ENCODE measurements at regions not wholly inside any gene's neighbourhood (a gene's known extent, or its start where the extent isn't known, plus 50 kb on each side); places are given as distances from the start of the nearest gene placed in this dataset.

DNA sequence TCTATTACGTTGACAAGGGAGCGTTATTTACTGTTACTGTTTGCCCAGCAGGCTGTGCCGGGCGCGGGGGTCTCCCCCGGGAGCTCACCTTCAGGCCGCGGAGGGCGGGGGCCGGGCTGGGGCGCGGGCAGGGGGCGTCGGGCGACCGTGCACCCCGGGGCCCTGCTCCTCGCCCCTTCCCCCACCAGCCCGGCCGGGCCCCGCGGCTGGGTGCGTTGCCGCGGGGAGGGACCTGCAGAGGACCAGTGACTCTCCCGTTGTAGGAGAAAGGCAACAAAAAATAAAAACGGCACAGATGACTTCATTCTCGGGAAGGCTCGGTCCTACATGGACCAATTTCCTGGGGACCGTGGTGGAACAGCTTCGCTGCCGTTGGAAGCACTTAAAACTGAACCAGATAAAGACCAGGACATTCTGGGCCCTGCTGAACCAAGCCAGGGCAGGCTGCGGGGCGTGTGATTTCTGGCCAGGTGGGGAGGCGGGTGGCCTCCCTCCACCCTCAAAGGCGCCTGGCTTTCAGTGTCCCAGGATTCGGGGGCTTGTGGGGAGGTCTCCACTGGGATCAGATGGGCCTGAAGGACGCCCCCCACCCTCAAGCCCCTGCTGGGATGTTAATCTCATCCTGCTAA lies 57.4 kb downstream of the IGLL1 start:
- DNase-seq (ENCODE audit: low spot score) = peak; percentile 43

GRCh38 chr22:23521441-23522113 lies 58.5 kb downstream of the IGLL1 start:
- peak; percentile 96 for DNase-seq (ENCODE audit: low spot score)

GRCh38 chr22:23520863-23521440 lies 59.1 kb downstream of the IGLL1 start:
- peak; percentile 64 for DNase-seq (ENCODE audit: low spot score)

- no peak for DNase-seq (ENCODE audit: low spot score)
Observed at GRCh38 chr22:23519442-23520157, 60.5 kb downstream of the IGLL1 start.

GRCh38 chr22:23518376-23519187 lies 61.5 kb downstream of the IGLL1 start:
- DNase-seq (ENCODE audit: low spot score) = no peak

DNA sequence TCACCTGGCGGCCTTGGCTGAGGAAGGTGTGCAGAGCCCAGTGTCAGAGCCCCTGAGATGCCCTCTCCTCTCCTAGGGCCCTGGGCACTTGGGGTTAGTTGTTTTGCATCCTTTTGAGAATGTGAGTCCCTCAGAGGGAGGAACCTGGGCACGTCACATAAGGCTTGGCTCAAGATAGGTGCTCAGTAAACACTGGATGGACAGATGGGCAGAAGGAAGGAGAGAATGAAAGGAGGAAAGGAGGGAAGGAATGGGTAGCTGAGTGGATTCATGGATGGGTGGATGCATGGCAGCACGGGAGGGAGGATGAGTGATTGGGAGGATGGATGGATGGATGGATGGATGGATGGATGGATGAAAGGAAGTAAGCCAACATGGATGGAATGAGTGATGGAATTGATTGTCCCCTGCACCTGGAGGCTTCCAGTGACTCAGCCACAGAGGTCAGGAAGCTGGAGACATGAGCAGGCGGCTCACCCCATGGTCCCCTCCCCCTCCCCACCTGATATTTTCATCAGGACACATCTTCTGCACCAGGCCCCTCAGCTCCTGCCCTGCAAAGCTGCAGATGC lies 62.2 kb downstream of the IGLL1 start:
- no peak for DNase-seq (ENCODE audit: low spot score)

GRCh38 chr22:23516304-23516703 lies 63.8 kb downstream of the IGLL1 start:
- no peak for DNase-seq (ENCODE audit: low spot score)

DNA sequence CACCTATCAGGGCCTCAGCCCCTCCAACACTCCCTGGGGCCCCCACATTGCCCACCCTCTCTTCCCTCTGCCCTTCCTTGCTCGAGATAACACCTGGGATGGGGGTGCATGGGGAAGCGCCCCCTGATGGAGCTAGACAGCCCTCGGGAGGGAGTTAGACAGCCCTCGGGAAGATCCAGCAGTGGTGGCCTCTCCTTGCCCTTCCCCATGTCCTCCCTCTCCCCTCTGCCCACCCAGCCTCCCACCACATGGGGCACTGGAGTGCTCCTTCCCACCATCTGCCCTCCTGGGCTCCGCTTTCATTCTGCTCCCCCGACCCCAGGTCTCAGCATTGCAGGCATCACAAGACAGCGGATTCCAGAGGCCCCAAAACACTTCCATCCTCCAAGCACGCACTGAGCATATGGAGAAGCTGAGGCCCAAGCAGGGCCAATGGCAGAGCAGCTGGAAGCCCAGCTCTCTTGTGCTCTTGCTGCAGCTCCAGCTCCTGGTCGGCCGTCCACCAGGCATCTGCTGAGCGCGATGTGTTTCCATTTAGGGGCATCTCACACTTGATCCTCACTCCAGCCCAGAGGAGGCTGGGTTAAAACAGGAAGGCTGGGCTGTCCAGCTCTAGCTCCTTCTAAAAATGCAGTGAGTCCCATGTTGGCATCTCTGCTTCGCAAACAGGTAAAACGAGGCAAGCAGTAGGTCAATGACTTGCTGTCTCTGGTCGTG lies 65.6 kb downstream of the IGLL1 start:
- DNase-seq (ENCODE audit: low spot score) = no peak

- no peak for DNase-seq (ENCODE audit: low spot score)
Observed at GRCh38 chr22:23513705-23514104, 66.4 kb downstream of the IGLL1 start.

- DNase-seq (ENCODE audit: low spot score) = no peak
Observed at GRCh38 chr22:23513133-23513532, 67.0 kb downstream of the IGLL1 start.

DNA sequence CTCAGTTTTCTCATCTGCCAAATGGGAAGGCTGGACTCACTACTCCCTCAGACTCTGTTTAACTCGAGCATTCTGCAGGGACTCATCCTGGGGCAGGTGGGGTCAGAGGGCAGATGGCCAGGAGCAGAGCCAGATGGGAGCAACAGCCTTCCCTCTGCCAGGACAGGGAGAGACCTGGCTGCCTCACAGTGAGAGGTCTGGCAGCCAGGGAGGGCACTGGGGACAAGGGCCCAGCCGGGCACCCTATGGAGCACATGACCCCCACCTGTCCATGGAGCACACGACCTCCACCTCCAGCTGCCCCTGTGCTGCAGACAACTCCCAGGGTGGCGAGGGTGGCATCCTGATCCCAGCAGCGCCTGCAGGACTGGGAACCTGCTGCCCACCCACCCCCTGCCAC lies 67.4 kb downstream of the IGLL1 start:
- DNase-seq (ENCODE audit: low spot score) = no peak

GRCh38 chr22:23512348-23512705 lies 67.8 kb downstream of the IGLL1 start:
- no peak for DNase-seq (ENCODE audit: low spot score)

DNA sequence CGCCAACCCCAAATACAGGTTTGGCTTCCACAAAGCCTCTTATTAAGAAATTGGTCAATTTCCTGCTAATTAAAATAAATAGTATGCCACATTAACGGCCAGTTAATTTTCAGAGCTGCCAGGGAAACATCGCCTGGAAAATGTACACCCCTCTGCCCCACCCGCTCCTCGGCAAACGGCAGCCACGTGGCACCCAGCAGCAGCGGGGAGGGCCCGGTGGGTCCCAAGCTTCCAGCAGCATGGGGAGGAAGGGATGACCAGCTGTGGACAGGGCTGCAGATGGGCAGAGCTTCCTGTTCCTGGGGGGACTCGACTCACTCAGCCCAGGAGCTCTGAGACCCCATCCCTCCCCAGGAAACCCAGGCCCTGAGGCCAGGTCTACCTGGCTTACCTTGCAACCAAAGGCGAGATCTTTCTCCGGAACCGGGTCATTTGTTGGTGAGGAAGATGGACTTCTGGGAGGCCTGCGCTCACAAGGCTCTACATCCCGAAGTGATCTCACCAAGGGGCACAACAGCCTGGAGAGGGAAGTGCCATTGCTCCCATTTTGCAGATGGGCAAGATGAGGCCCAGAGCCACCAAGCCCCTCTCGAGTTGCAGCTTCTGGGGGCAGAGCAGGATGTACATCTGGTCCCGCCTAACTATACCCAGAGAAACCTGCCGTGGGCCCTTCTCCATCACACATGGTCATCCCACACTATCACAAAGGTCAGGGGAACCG lies 68.3 kb downstream of the IGLL1 start:
- DNase-seq (ENCODE audit: low spot score) = no peak

- peak; percentile 66 for DNase-seq (ENCODE audit: low spot score)
Observed at GRCh38 chr22:23509571-23510302, 70.4 kb downstream of the IGLL1 start.

GRCh38 chr22:23504516-23504915 lies 75.6 kb downstream of the IGLL1 start:
- peak; percentile 57 for DNase-seq (ENCODE audit: low spot score)

- DNase-seq (ENCODE audit: low spot score) = no peak
Observed at GRCh38 chr22:23503736-23504440, 76.2 kb downstream of the IGLL1 start.

DNA sequence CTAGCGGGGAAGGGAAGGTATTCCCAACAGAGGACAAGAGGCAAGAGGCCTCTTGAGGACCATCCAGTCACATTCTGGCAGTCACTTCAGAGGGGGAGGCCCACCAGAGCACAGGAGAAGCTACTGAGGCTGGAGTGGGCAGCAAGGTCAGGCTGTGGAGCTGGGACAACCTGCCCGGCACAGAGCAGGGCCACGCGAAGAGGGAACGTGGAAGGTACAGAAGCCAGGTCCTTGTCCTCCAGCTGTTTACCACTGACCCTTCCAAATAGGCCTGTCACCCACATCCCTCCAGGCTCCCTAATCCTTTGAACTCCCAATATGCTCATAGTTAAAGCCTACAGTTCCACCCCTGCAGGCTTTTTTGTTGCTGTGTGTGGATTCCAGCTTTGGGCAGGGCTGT lies 76.9 kb downstream of the IGLL1 start:
- no peak for DNase-seq (ENCODE audit: low spot score)

DNA sequence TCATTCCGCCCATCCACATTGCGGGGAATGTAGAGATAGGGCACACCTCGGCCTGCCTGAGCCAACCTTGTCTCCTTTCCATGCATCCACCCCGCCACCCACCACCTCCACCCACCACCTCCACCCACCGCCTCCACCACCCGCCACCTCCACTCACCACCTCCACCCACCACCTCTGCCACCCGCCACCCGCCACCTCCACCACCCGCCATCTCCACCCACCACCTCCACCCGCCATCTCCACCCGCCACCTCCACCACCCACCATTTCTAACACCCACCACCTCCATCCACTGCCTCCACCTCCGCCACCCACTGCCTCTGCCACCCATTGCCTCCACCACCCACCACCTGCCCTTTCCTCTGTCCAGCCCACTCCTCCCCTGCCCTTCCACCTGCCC lies 78.4 kb downstream of the IGLL1 start:
- DNase-seq (ENCODE audit: low spot score) = no peak

- DNase-seq (ENCODE audit: low spot score) = no peak
Observed at GRCh38 chr22:23501261-23501619, 78.8 kb downstream of the IGLL1 start.

Measured in umbilical cord (tissue), 1 donor.